Stimulated activated CD8-positive, alpha-beta memory T cell treated with anti-CD3 and anti-CD28 coated beads, Interleukin-7, amount 100 ng/mL, for 1 hour (primary cell): ENCODE measurements at regions not wholly inside any gene's neighbourhood (a gene's known extent, or its start where the extent isn't known, plus 50 kb on each side); places are given as distances from the start of the nearest gene placed in this dataset.

Experiments
- DNase-seq, 2 donors: peaks; one replicate each; pipeline ENCODE4 v3.0.0-alpha.2; 2020; ENCODE audit warnings: low read depth in 2 of 2

DNA sequence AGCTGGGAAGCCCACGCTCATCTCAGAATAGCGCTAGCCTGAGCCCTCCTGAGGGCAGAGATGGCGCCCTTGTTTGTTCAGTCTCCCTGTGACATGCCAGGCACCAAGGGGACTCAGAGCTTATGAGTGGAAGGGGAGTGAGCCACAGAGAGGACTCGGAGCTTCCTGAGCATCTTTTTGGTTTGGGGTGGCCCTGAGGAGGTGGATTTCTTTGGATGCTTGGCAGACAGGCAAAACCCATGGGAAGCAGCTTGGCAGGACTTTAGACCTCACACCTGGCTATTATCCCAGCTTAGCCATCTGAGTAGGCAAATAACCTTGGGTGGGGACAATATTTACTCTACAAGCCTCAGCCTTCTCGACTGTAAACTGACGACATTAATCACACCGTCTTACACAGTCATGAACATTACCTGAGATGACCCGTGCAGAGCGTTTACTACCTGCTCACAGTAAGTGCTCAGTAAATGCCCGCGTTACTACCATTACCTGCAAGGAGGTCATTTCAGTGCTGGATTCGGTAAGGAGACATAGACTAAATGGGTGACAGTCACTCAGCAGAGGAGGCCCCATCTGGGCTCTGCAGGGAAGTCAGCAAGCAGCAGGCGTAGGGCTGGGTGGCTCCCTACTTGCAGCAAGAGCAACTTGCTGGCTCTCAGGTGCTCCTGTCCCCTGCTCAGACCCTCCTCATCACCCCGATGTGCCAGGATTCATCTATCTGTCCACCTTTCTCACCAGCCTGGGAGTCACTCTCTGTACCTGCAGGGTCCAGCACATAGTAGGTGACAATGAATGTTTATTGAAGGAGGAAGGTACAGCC lies 54.9 kb downstream of the KLHDC7A start:
- DNase-seq: no peak

DNA sequence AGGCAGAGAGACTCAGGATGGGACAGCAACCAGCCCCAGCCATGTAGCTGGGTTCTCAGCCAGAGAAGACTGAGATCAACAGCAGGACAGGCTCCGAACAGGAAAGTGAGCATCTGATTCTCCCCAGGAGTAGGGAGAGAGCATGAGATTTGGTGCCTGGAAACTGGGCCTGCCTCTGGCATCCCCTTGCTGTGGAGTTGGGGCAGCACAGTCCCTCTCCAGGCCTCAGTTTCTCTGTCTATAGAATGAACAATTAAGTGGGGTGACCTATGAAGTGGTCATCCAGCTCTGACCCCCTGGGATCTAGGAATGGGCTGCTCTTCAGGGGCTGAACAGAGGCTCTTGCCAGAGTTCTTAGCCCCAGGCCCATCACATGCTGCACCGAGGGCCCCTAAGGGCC lies 55.6 kb downstream of the KLHDC7A start:
- DNase-seq: no peak

DNA sequence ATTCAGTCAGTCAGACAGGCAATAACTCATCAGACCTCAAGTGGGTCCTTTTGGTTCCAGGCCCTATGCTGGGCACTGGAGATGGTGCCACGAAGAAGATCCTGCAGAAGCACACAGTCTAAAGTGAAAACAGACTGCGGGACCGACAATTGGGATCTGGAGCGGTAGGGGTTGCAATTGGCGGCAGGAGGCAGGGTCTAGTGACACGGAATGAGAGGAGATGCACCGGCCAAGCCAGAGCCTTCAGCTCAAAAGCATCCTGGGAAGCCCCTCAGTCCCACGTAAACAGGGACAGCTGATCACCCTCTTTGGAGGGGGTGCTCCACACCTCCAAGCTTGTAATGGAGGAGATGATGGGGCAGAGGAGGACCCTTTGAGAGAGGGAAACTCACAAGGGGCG lies 56.2 kb downstream of the KLHDC7A start:
- DNase-seq: no peak

DNA sequence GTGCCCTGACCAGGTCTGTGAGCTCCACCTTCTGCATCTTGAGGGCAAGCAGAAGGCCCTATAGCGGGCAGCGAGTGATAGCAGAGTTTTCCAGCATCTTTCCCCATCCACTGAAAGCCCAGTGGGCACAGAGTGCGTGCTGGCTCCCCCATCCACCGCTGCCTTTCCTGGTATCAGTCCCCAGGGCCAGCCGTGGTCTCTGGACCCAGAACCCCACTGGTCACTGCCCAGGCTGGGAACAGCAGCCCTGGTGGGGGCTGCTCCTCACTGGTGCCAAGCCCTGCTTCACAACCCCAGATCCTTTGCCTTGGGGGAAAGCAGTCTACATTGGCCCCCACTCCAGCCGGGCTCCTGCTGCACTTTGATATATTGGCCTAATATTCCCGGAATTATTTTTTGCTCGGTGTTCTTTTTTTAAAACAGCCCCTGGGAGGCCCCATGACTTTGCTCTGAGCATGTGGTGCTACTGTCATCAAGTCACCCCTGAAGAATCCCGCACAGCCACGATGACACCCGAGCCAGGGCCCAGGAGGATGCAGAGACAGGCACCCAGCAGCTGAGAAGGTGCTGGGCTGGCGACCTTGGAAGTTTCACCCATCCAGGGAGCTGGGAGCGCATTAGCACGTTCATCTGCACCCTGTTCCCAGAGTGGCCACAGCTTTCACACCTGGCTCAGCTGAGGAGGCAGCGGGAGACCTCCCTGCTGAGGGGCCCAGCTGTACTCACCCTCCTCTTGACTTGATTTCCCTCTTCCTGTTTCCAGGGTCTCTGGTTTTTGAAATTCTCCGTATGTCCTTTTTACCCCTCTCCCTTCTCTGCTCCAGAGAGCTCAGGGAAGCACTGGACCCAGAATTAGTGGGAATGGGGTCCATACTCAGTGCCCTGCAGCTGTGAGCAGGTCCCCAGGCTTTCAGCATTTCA lies 56.9 kb downstream of the KLHDC7A start:
- DNase-seq: no peak

DNA sequence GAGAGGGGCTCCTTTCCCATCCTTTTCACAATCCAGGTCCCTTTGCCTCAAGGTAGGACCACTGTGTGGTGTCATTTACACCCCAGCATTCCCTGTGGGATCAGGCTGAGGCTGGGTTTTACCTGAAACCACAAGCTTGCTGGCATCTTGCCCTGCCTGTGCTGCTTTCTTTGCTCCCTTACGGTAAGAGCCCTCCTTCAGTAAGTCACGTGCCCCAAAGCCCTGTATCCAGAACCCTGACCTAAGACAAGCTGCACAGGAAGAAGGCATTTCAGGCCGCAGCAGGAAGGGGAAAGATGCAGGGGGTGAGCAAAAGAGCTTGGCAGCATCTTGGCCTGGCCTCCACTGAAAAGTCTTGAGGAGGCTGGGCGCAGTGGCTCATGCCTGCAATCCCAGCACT lies 58.4 kb downstream of the KLHDC7A start:
- DNase-seq: no peak

DNA sequence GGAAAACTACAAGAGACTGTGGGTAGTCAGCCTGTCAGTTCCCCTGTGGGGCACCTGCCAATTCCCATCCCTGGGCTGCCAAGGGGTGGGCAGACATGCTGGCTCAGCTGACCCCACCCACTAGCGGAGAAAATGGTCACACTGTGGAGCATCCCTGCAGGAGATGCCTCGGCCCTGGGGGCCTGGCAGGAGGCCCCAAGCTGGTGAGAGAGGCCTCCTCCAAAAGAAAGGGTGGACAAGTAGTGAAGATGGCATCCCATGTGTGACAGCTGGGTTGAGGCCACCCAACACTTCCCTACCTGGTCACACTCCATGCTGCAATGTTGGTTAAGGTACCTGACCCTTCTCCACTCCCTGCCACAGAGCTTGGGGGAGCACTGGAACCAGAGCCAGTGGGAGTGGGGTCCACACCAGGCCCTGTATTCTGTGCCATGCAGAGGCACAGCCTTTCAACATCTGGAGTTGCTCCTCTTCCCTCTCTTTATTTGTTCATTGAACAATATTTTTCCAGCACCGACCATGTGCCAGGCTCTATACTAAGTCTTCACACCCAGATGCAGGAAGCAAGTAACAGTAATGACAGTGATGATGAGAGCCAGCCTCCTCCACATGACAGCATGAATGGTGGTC lies 59.5 kb downstream of the KLHDC7A start:
- no peak for DNase-seq

DNA sequence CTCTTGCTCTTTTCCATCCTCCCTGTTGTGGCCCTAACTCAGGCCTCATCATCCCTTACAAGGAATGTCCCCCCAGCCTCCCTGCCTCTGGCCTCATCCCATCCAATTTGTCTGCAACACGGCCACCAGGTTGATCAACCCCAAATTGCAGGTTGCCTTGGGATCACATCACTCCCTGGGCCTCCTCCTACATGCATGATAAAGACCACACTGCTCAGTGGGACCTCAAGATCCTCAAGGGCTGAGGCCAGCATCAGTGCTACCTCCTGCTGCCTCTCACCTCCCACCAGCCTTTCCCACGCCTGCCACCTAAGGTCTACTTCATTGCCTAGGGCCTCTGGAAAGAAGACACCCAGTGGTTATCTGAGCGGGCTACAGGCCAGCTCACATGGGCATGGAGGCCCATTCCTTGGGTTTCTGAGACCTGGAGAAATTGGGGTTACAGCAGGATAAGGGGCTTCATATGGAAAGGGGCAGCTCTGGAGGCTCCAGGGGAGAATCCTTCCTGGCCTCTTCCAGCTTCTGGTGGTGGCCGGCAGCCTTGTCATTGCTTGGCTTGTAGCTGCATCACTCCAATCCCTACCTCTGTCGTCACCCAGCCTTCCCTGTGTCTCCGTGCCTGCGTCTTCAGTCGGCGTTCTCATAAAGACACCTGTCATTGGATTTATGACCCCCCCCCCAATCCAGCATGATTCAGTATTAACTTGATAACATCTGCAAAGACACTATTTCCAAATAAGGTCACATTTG lies 60.5 kb downstream of the KLHDC7A start:
- DNase-seq: no peak

DNA sequence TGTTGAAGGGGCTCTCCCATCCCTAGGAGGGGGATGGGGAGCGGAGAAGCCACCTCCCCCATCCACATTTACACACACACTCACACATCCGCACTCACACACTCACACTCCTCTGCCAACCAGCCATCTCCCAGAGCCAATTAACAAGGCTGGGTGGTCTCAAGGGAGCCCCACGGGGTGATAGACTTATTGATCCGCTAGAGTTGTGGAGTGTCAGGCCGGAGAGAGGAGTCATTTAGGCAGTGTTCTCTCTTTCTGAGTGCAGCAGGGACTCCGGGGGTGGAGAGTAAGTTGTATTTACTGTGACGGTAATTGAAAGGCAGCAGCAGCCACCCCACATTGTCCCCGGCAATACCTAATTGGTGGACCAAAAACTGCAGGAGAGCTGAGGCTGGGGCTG lies 61.6 kb downstream of the KLHDC7A start:
- DNase-seq: no peak

DNA sequence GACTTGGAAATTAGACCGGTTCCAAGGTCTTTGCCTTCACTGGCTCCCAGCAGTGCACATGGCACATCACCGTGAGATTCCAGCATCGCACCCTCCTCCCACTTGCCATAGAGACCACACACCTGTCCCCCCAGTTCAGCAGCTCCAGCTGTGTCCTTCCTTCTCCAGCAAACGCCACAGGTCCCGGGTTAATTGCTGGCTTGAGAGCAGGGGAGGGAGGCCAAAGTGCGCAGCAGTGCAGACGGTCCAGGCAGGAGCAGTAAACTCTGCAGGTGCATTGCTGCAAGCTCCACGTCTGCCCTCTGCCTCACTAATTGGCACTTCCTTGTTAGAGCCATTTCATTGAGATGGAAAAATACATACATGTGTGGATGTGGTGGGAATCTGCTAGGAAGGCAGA lies 65.3 kb downstream of the KLHDC7A start:
- DNase-seq: no peak

DNA sequence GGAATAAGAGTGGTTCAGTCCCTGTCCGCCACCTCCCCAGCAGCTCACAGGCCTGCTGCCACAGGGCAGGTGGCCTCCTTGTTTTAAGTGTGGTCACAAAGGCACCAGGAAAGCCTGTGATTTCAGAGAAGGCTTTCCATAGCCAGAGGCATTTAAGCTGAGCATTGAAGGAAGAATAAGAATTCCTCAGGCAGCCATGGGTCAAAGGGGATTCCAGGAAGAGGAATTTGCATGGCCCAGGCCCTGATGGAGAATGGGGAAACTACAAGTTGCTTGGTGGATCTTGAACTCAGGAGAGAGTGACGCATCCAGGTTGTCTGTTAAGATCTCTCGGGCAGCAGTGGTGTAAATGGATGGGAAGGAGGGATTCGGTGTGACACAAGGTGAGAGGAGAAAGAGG lies 66.7 kb downstream of the KLHDC7A start:
- DNase-seq: no peak

DNA sequence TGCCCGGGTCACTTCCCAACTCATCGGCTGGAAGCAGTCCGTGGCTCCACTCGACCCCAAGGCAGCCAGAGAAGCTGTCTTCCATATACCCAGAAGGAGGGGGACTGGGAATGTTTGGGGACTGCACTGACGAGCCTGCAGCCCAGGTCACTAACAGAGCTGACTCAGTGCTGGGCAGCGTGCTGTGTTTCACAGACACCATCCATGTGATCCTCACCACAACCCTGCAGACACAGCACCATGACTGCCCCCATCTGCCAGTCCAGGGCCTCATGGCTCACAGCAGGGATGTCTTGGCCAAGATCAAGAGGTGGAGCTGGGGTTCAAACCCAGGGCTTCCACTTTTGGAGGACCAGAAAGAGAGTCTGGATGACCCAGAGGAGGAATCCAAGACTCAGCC lies 67.9 kb downstream of the KLHDC7A start:
- no peak for DNase-seq

DNA sequence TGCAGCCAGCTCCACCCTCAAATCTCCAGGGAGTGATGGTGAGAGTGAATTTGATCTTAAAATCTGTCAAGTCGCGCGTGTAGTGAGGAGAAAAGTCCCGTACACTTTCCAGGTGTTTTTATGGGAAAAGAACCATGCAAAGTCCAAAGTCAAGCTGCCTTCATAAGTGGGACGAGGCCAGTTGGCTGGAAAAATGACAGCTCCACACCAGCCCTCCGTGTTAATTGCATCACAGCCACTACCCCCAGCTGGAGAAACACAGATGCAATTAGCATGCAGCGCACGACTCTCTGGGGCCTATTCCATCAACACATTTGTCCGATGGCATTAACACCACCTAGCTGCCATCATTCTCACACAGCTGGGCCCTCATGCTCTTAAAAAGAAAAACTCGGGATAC lies 68.4 kb downstream of the KLHDC7A start:
- DNase-seq: no peak

DNA sequence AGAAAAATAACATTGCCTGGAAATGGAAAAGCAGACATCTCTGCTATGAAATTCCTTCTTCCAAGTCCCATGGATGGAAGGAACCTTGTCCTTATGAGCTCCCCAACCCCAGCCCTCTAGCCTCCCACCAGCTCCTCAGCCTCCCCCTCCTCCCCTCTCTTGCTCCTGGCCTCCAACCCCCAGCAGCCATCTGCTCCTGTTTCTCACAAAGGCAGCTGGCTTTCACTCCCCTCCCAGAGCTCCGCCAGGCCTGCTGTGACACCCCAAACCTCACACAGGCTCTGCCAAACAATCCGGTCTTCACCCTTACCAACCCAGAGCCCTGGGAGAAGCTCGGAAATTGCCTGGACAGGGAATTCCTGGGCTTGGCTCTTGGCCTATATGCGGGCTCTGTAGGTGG lies 69.2 kb downstream of the KLHDC7A start:
- DNase-seq: no peak

DNA sequence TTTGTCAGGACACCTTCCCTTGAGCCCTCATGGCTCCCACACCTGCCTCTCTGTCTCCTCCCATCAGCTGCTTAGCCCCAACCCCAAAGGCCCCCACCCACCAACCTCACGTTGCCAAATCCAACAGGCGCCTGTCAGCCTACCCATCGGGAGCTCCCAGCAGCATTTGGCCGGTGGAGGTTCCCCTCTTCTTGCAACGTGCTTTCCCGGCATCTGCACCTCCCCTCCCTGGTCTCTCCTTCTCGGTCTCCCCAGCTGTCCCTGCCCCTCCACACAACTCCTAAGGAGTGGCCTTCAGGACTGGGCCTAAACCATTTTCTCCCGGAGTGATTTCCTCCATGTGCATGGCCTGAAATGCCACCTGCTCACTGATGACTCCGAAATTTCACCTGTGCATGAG lies 71.9 kb downstream of the KLHDC7A start:
- DNase-seq: no peak

DNA sequence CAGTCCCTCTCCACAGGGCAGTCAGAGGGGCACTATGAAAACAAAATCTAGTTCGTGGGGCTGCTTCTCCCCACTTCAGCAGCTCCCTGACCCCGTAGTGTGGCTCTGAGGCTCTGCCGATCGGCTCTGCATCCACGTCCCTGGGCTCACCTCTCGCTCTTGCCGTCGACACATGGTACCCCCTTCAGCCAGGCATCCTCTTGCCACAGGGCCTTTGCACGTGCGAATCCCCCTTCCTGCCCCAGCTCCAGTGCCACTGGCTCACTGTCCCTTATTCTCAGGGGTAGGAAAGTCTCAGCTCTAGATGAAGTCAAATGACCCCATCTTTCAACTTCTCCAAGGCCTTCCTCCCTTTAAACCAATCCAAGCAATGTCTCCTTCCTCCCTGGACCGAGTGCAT lies 72.7 kb downstream of the KLHDC7A start:
- DNase-seq: no peak

DNA sequence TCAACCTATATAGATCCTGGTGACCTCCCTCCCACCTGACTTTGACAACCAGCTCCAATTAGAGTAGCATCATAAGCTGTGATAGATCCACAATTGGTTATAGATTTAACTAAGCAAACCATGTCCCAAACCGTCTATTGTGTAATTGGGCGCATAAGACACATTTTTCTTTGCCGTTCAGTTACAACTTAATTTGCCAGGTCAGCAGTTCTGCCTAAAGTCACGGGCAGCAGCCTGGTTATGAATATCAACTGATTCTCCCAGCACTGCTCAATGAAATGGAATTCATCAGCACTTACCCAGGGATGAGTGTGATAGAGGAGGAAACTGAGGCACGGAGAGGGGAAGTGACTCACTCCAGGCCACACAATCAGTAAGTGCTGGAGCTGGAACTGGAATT lies 73.4 kb downstream of the KLHDC7A start:
- no peak for DNase-seq

DNA sequence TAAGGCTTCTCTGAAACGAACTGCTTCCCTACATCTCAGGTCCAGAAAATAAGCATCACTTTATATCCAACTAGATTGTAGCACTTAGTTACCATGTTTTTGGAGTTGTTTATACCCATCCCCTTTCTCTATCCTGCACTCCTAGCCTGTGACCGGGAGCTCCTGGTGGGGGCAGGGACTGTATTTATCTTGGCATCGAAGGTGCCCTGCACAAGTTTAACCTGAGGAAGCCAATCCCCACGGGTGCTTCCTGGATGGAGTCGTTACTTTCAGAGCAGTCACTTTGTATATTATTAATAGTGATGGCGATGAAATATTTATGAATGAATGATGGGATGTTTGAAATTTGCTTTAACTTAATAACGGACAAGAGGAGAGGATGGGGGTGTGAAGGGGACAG lies 73.9 kb downstream of the KLHDC7A start:
- DNase-seq: no peak

DNA sequence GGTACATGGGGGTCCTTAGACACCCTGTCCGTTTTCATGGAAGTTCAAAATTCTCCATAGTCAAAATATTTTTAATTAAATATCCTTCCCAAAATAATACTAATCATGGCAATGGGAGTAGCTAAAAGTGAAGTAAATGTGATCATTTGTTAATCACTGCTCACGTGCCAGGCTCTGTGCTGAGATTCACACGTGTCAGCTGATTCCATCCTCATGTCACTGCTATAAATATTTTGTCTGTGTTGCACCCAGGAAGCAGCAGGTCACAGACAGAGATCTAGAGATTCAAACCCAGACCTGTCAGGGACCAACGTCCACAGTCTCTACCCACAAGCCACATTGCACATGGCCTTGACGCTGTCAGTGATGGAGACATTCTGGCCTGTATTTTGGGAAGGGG lies 74.3 kb downstream of the KLHDC7A start:
- DNase-seq: no peak

DNA sequence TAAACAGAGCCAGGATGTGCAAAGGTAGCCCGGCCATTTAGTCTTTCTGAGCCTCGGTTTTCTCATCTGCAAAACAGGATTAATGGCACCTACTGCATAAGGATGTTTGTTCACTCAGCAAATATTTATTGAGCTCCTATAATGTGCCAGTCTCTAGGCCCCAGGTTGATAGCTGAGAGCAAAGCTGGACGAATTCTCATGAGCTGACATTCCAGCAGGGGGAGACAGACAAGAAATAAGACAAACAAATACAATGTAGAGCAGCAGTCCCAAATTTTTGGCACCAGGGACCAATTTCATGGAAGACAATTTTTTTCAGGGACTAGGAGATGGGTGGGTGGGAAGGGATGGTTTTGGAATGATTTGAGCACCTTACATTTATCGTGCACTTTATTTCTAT lies 74.3 kb upstream of the PAX7 start:
- no peak for DNase-seq

DNA sequence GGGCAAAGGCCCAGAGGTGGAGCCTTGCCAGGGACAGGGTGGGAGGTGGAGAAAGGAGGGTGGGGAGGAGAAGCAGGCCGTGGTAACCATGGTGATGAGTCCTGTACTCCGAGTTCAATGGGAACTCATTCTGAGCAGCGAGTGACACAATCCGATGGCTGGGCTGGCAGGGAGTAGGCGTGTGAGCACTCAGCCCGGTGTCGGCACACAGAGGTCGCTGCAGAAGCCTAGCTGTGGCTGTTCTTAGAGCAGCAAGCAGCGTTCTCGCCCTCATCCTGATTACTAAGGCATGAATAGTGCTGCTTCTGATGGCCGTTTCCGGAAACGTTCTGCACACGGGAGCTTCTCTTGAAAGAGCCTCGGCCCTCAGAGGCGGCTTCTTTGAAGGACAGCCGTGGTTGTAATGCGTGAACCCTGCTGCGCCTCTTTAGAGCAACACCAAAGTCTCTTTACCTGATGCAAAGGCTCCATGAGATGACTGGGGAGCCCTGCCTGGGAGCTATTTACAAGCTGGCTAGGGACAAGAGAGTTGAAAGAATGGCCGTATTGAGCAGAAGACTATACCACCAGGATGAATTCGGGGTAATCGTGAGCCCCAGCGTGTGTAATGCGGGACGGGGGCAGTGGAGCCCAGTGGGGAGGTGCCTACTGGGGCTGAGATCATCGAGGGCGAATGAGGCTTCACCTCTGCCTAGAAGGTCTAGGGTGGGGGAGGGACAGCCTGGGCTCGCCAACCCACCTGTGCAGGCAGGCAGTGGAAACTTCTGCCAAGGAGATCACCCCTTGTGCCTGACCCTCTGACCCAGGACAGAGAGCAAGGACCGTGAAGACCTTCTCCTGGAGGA lies 72.8 kb upstream of the PAX7 start:
- DNase-seq: no peak

DNA sequence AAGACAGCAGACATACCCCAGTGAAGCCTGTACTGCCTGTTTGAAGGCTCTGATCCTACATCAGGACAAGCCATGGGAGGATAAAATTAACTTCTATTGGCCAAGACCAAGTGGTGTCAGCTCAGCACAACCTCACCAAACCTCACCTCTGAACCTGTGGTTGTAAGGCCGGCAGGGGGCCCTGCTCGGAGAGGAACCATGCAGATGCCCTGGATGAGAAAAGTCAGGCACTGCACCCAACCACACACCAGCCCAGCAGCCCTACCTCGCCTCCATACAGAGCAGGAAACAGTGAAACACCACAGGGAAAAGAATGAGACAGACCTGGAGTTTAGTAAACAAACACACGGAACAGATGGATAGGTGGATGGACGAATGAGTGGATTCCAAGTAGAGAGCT lies 70.0 kb upstream of the PAX7 start:
- DNase-seq: no peak
